ENCODE measurements at regions not wholly inside any gene's neighbourhood (a gene's known extent, or its start where the extent isn't known, plus 50 kb on each side); places are given as distances from the start of the nearest gene placed in this dataset.
"Not testable (repeated sequence)": the region's sequence is repeated elsewhere in the genome, so short reads cannot be mapped to it uniquely, and the experiment has no call there.

DNA sequence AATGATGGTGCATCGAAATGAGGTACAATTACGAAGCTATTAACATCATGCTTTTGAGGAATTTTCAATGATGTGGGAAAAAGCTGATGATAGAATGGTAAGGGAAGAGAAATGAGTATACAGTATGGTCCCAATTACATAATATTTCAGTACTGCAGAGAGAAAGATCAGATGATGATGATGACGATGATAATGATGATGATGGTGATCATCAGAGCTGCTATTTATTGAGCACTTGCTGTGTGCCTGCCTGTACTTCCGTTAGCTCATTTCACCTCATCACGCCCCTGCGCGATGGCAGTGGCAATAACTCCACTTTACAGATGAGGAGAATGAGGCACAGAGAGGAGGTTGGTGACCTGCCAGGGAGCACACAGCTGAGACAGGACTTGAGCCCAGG lies 620.8 kb downstream of the MATN1 start:
- H3K36me3 Mint-ChIP-seq = no peaks in the 10 kb centered on the region
- no peak for DNase-seq
- no peak overlapping the region for H3K4me3 Mint-ChIP-seq
- no peaks in the 10 kb centered on the region for H3K4me1 Mint-ChIP-seq
- no peak overlapping the region for H3K27ac Mint-ChIP-seq
- H3K27me3 Mint-ChIP-seq = peaks cover 0 to 17% of the 10 kb centered on the region in 2 donors
- H3K9me3 Mint-ChIP-seq = peaks cover 0 to 3% of the 10 kb centered on the region in 2 donors
- no peak for ATAC-seq (replicated peaks)

DNA sequence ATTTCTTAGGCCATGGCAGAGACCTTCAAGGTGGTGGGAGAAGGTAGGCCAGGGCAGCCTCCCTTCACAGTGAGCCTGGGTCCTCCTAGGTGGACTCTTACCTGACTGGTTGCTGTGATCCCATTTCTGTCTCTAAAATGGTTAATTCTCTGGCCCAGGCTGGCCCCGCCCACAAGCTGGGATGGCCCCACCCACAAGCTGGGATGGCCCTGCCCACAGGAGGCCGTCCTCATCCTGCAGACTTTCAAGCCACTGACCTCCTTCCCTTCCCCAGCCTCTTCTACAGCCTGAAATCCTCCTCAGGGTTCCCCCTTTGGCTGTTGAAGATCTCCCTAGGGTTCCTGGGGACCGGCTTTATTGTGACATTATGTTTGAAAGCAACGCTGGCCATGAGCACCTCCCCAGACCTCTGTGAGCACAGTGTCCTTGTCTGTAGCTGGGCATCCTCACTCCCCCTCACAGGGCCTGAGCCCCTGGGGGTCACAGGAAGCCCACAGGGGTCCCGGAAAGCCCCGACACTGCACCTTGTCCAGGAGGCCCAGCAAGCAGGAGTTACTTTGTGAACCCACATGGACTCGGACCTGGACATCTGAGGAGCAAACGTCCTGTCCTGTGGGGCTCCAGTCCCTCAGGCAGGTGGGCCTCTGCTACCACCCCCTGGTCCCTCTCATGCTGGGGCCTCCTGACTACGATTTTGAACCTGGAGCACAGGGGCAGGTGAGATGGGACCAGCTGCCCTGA lies 621.7 kb downstream of the MATN1 start:
- no peaks in the 10 kb centered on the region for H3K36me3 Mint-ChIP-seq
- DNase-seq (no peak), ATAC-seq (replicated peaks) (no peak)
- peaks cover 0 to 8% of the 10 kb centered on the region in 2 donors for H3K27me3 Mint-ChIP-seq
- no peak overlapping the region for H3K27ac Mint-ChIP-seq
- H3K9me3 Mint-ChIP-seq = peaks cover 0 to 3% of the 10 kb centered on the region in 2 donors
- H3K4me3 Mint-ChIP-seq = no peak overlapping the region
- no peaks in the 10 kb centered on the region for H3K4me1 Mint-ChIP-seq

- H3K4me3 Mint-ChIP-seq = no peak overlapping the region
- no peak for DNase-seq
- H3K27ac Mint-ChIP-seq = no peak overlapping the region
- H3K9me3 Mint-ChIP-seq = peaks cover 0 to 3% of the 10 kb centered on the region in 2 donors
- no peaks in the 10 kb centered on the region for H3K4me1 Mint-ChIP-seq
- H3K36me3 Mint-ChIP-seq = no peaks in the 10 kb centered on the region
- ATAC-seq (replicated peaks) = no peak
- H3K27me3 Mint-ChIP-seq = peaks cover 0 to 7% of the 10 kb centered on the region in 2 donors
These were observed 622.4 kb downstream of the MATN1 start for GRCh38 chr1:30101016-30101415.

GRCh38 chr1:30100524-30100862 lies 622.9 kb downstream of the MATN1 start:
- Mint-ChIP-seq H3K36me3 (no peaks in the 10 kb centered on the region), H3K4me1 (no peaks in the 10 kb centered on the region), H3K4me3 (no peak overlapping the region), H3K27ac (no peak overlapping the region), H3K27me3 (peaks cover 0 to 4% of the 10 kb centered on the region in 2 donors), H3K9me3 (peaks cover 0 to 3% of the 10 kb centered on the region in 2 donors)
- no peak for ATAC-seq (replicated peaks)
- DNase-seq = no peak

DNA sequence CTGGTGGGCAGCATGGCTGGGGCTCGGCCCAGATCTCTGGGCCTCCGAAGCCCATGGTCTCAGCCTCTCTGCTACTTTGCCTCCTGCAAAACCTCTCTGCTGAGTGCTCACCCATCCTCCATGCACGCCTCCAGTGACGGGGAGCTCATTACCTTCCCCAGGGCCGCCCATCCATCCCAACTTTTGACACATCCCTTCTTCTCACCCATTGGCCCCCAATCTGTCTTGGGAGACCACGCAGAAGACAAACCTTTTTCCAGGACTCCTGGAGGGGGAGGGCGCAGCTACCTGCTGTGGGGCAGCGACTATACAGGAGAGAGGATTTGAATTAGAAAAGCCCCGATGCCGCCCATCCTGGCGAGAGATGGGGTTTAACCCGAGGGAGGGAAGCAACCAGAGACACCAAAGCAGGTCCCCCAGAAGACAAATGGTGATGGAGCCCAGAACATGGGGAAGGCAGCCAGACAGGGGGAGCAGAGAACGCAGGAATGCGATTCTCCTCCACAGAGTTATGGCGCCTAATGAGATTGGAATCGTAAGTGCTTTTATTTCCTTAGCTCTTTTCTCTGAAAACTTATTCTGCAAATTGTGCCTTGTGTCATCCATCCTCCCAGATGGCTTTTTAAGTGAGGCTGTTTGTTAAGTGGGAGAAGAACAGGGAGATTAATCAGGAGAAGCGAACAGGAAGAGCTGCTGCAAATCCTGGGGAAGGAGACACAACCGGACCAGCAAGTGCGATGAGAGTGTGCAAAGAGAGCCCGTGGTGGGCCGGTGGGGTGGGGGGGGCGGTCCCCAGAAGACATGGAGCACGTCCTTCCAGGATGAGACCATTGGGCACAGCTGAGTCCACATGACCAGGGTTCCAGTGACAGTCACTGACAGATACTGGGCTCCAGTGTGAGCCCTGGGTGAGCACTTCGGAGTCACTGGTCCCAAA lies 623.5 kb downstream of the MATN1 start:
- DNase-seq (no peak), ATAC-seq (replicated peaks) (no peak)
- Mint-ChIP-seq H3K27me3 (no peaks in the 10 kb centered on the region), H3K4me3 (no peak overlapping the region), H3K27ac (no peak overlapping the region), H3K36me3 (no peaks in the 10 kb centered on the region), H3K4me1 (no peaks in the 10 kb centered on the region), H3K9me3 (peaks cover 0 to 3% of the 10 kb centered on the region in 2 donors)

GRCh38 chr1:30097851-30098250 lies 625.5 kb downstream of the MATN1 start:
- not testable (repeated sequence) for DNase-seq; H3K4me1 Mint-ChIP-seq; H3K27me3 Mint-ChIP-seq; ATAC-seq (replicated peaks); H3K27ac Mint-ChIP-seq; H3K4me3 Mint-ChIP-seq; H3K36me3 Mint-ChIP-seq
- H3K9me3 Mint-ChIP-seq = peaks cover 9 to 14% of the 10 kb centered on the region in 2 donors

GRCh38 chr1:30095451-30096025 lies 627.8 kb downstream of the MATN1 start:
- no peaks in the 10 kb centered on the region for H3K4me1 Mint-ChIP-seq
- peaks cover 3 to 5% of the 10 kb centered on the region in 2 donors for H3K36me3 Mint-ChIP-seq
- H3K27me3 Mint-ChIP-seq = no peaks in the 10 kb centered on the region
- no peak overlapping the region for H3K27ac Mint-ChIP-seq
- no peak for ATAC-seq (replicated peaks)
- no peak overlapping the region for H3K4me3 Mint-ChIP-seq
- DNase-seq = no peak
- H3K9me3 Mint-ChIP-seq = peaks cover 27% of the 10 kb centered on the region in 2 donors

- Mint-ChIP-seq H3K27me3 (peaks cover under 1% of the 10 kb centered on the region in 2 donors), H3K27ac (no peak overlapping the region), H3K4me1 (no peaks in the 10 kb centered on the region), H3K9me3 (peaks cover 27% of the 10 kb centered on the region in 2 donors), H3K36me3 (peaks cover 3 to 5% of the 10 kb centered on the region in 2 donors), H3K4me3 (no peak overlapping the region)
- no peak for DNase-seq
- ATAC-seq (replicated peaks) = no peak
These were observed 628.3 kb downstream of the MATN1 start for GRCh38 chr1:30095051-30095450.

DNA sequence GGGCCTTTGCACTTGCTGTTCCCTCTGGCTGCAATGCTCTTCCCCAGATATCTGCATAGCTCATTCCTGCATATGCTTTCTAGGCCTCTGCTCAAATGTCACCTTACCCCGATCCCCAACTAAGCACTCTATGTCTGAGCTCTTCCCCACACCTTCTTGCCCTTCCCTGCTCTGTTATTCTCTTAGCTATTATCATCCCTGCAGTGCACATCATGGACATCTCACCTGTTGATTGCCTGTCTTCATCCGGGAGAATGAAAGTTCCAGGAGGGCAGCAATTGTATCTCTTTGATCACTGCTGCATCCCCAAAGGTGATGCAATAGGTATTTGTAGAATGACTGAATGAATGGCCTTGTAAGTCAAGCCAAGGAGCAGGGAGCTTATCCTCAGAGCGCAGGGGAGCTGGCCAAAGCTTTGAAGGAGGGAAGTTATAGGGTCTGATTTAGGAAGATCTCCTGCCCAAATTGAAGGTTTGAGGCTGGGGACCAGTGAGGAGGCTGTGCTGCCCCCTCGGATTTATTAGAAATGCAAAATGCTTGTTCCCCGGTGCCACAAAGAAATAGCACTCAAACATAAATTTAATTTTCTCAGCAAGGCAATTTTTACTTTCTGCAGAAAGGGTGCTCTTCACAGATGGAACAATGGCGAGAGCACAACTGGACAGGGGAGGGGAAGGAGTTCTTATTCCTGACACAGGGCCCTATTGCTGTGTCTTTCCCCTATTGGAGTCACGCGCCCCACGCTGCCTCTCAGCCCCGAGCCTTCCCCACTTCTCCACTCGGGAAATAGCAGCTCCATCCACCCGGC lies 631.1 kb downstream of the MATN1 start:
- DNase-seq (no peak), ATAC-seq (replicated peaks) (no peak)
- no peaks in the 10 kb centered on the region for H3K4me1 Mint-ChIP-seq

DNA sequence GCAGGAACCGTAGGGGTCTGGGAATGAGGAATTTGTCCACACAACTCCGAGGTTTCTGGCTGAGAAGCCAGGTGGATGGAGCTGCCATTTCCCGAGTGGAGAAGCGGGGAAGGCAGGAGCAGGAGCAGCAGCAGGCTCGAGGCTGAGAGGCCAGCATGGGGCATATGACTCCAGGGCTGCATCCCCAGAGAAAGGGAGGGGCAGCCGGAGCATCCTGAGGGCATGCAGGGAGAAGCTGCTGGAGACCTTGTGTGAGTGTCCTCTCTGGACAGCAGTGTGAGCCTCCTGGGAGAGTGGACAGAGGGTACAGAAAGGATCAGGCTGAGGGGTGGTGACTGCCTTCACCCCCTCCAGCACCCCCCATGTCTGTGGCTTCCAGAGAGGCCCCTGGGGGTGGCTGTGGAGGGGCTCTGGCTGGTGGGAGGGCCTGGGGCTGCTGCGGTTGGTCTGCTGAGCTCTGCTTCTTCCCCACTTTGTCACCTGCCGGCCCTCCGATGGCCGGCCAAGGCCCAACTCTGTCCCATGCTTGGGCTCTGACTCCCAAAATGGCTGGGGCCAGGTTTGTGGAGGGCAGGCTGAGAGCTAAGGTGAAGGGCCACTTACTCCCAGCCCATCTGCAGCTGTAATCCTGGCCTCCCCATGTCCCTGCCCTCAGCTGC lies 633.1 kb downstream of the MATN1 start:
- no peak for ATAC-seq (replicated peaks)
- Mint-ChIP-seq H3K27ac (no peak overlapping the region), H3K4me1 (no peaks in the 10 kb centered on the region), H3K9me3 (peaks cover 24 to 27% of the 10 kb centered on the region in 2 donors), H3K36me3 (peaks cover 5 to 7% of the 10 kb centered on the region in 2 donors), H3K27me3 (peaks cover 36 to 41% of the 10 kb centered on the region in 2 donors), H3K4me3 (no peak overlapping the region)
- no peak for DNase-seq

More for the DNA sequence above, 631.1 kb downstream of the MATN1 start:
- Mint-ChIP-seq H3K4me3 (no peak overlapping the region), H3K9me3 (peaks cover 24 to 27% of the 10 kb centered on the region in 2 donors), H3K27me3 (peaks cover 21 to 25% of the 10 kb centered on the region in 2 donors), H3K36me3 (peaks cover 5 to 7% of the 10 kb centered on the region in 2 donors), H3K27ac (no peak overlapping the region)

- Mint-ChIP-seq H3K4me3 (no peak overlapping the region), H3K27me3 (peaks cover 47 to 54% of the 10 kb centered on the region in 2 donors), H3K9me3 (peaks cover 22 to 27% of the 10 kb centered on the region in 2 donors), H3K36me3 (peaks cover 5 to 7% of the 10 kb centered on the region in 2 donors), H3K4me1 (no peaks in the 10 kb centered on the region), H3K27ac (no peak overlapping the region)
- DNase-seq (no peak), ATAC-seq (replicated peaks) (no peak)
These were observed 634.4 kb downstream of the MATN1 start for GRCh38 chr1:30089024-30089430.

- Mint-ChIP-seq H3K27ac (no peak overlapping the region), H3K27me3 (peaks cover 52 to 58% of the 10 kb centered on the region in 2 donors), H3K9me3 (peaks cover 20 to 25% of the 10 kb centered on the region in 2 donors), H3K4me3 (no peak overlapping the region), H3K4me1 (no peaks in the 10 kb centered on the region), H3K36me3 (peaks cover 5 to 7% of the 10 kb centered on the region in 2 donors)
- DNase-seq (no peak), ATAC-seq (replicated peaks) (no peak)
These were observed 634.8 kb downstream of the MATN1 start for GRCh38 chr1:30088594-30088993.

- Mint-ChIP-seq H3K4me3 (no peak overlapping the region), H3K27me3 (peaks cover 55 to 62% of the 10 kb centered on the region in 2 donors), H3K36me3 (peaks cover 1 to 7% of the 10 kb centered on the region in 2 donors), H3K27ac (no peak overlapping the region), H3K9me3 (peaks cover 11 to 15% of the 10 kb centered on the region in 2 donors), H3K4me1 (no peaks in the 10 kb centered on the region)
- ATAC-seq (replicated peaks) = no peak
- no peak for DNase-seq
These were observed 635.9 kb downstream of the MATN1 start for GRCh38 chr1:30087465-30087864.
